ENCODE measurements at regions not wholly inside any gene's neighbourhood (a gene's known extent, or its start where the extent isn't known, plus 50 kb on each side); places are given as distances from the start of the nearest gene placed in this dataset.

GRCh38 chr20:58077282-58077681, 151.2 kb downstream of the ANKRD60 start:
- no peak overlapping the region for H3K27ac ChIP-seq
- no peaks in the 10 kb centered on the region for H3K36me3 ChIP-seq
- H3K4me1 ChIP-seq: peaks cover 0 to 27% of the 10 kb centered on the region in 2 donors
- no peak overlapping the region for H3K4me3 ChIP-seq
- peaks cover 0 to 7% of the 10 kb centered on the region in 2 donors for H3K9me3 ChIP-seq
- TF ChIP-seq, protein P1, sequence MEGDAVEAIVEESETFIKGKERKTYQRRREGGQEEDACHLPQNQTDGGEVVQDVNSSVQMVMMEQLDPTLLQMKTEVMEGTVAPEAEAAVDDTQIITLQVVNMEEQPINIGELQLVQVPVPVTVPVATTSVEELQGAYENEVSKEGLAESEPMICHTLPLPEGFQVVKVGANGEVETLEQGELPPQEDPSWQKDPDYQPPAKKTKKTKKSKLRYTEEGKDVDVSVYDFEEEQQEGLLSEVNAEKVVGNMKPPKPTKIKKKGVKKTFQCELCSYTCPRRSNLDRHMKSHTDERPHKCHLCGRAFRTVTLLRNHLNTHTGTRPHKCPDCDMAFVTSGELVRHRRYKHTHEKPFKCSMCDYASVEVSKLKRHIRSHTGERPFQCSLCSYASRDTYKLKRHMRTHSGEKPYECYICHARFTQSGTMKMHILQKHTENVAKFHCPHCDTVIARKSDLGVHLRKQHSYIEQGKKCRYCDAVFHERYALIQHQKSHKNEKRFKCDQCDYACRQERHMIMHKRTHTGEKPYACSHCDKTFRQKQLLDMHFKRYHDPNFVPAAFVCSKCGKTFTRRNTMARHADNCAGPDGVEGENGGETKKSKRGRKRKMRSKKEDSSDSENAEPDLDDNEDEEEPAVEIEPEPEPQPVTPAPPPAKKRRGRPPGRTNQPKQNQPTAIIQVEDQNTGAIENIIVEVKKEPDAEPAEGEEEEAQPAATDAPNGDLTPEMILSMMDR (IDR thresholded peaks at IDR 0.05): no peak
- H3K27me3 ChIP-seq: no peaks in the 10 kb centered on the region
- peak; percentile 13 for DNase-seq (ENCODE audit: low spot score)

DNA sequence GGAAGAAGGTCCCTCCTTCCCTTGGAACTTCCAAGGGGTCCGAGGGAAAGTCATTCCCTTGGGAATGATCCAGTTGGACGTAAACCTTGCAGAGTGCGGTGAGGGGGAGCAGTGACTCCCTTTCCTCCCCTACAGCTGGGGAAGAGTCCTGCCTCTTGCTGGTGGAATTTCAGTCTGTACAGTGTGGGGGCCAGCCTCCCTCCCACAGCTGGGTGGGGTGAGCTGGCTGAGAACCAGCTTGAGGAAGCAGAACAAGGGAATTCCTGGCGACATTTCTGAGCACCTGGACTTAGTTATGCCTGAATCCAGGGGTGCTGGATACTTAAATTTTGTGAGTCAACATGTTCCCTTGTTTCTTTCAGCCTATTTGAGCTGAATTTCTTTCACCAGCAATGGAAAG, 152.0 kb downstream of the ANKRD60 start:
- no peak overlapping the region for H3K4me3 ChIP-seq
- peaks cover 0 to 27% of the 10 kb centered on the region in 2 donors for H3K4me1 ChIP-seq
- TF ChIP-seq, protein P1 (IDR thresholded peaks at IDR 0.05): no peak
- peak; percentile 23 for DNase-seq (ENCODE audit: low spot score)
- peaks cover 0 to 7% of the 10 kb centered on the region in 2 donors for H3K9me3 ChIP-seq
- no peak overlapping the region for H3K27ac ChIP-seq
- no peaks in the 10 kb centered on the region for H3K36me3 ChIP-seq
- no peaks in the 10 kb centered on the region for H3K27me3 ChIP-seq

GRCh38 chr20:58075586-58076345, 152.7 kb downstream of the ANKRD60 start:
- DNase-seq (ENCODE audit: low spot score): peak; percentile 42
- Histone ChIP-seq H3K9me3 (peaks cover 0 to 7% of the 10 kb centered on the region in 2 donors), H3K27me3 (no peaks in the 10 kb centered on the region), H3K27ac (no peak overlapping the region), H3K4me1 (peaks cover 0 to 27% of the 10 kb centered on the region in 2 donors), H3K4me3 (no peak overlapping the region), H3K36me3 (no peaks in the 10 kb centered on the region)
- TF ChIP-seq, protein P1 (IDR thresholded peaks at IDR 0.05): no peak

- TF ChIP-seq, protein P1 (IDR thresholded peaks at IDR 0.05): no peak
- H3K4me1 ChIP-seq: peaks cover 0 to 24% of the 10 kb centered on the region in 2 donors
- no peak overlapping the region for H3K4me3 ChIP-seq
- peaks cover 0 to 7% of the 10 kb centered on the region in 2 donors for H3K9me3 ChIP-seq
- H3K36me3 ChIP-seq: no peaks in the 10 kb centered on the region
- no peak overlapping the region for H3K27ac ChIP-seq
- no peaks in the 10 kb centered on the region for H3K27me3 ChIP-seq
- peak; percentile 58 for DNase-seq (ENCODE audit: low spot score)
Observed at GRCh38 chr20:58073945-58074856, 154.3 kb downstream of the ANKRD60 start.

DNA sequence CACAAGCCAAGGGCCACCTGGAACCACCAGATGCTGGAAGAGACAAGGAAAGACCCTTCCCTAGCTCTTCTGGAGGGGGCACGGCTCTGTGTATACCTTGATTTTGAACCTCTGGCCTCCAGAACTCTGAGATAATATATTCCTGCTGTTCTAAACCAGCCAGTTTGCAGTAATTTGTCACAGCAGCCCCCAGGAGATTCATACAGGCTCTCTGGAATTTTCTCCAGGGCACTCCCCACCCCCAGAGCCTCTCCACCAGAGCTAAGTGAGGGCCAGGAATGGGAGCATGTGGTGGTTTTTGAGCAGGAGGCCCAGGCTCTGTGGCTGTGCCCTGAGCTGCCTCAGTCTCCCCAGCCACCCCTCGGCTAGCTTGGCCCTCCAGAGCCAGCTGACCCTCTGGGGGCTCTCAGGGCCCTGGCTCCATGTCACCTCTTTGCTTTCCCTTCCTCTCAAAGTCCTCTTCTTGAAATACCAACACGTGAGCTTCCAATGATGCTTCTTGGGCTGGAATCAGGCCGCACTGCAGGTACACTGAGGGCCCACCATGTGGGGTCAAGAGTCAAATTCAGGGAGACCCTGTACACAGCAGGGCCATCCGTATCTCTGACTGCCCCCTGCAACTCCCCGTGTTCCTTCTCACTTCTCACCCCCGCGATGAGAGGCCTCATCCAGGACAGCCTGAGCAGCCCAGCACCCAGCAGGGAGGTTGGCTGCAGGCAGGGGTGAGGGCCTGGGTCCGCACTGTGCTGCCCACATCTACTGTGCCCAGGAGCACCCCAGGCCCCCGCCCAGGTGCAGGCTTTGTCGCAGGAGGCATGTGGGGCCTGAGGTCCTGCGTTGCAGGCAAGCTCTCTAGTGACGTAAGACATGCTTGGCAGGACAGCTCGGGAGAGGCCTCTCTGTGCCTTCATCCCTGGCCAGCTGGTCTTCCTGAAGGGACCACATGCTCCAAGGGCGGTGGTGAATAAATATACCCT, 155.5 kb downstream of the ANKRD60 start:
- TF ChIP-seq, protein P1 (IDR thresholded peaks at IDR 0.05): no peak
- Histone ChIP-seq H3K36me3 (no peaks in the 10 kb centered on the region), H3K9me3 (peaks cover 0 to 7% of the 10 kb centered on the region in 2 donors), H3K4me1 (peaks cover 0 to 16% of the 10 kb centered on the region in 2 donors), H3K27me3 (no peaks in the 10 kb centered on the region), H3K4me3 (no peak overlapping the region), H3K27ac (no peak overlapping the region)
- peak; percentile 57 for DNase-seq (ENCODE audit: low spot score)
